ENCODE measurements at regions not wholly inside any gene's neighbourhood (a gene's known extent, or its start where the extent isn't known, plus 50 kb on each side); places are given as distances from the start of the nearest gene placed in this dataset.
"Not testable (repeated sequence)": the region's sequence is repeated elsewhere in the genome, so short reads cannot be mapped to it uniquely, and the experiment has no call there.

GRCh38 chrX:4655743-4656142 is 942.3 kb upstream of the PRKX start:
- no peak for TF ChIP-seq CTCF (IDR thresholded peaks at IDR 0.05)
- ATAC-seq (ENCODE audit: low FRiP score) = no peak
- DNase-seq (ENCODE audit: low spot score) = no peak

GRCh38 chrX:4642114-4642513 is 928.7 kb upstream of the PRKX start:
- DNase-seq (ENCODE audit: low spot score) = no peak
- no peak for TF ChIP-seq CTCF (IDR thresholded peaks at IDR 0.05)
- no peak for ATAC-seq (ENCODE audit: low FRiP score)

GRCh38 chrX:4638036-4638435 is 924.6 kb upstream of the PRKX start:
- DNase-seq (ENCODE audit: low spot score) (no peak), ATAC-seq (ENCODE audit: low FRiP score) (no peak)
- TF ChIP-seq CTCF (IDR thresholded peaks at IDR 0.05) = no peak

GRCh38 chrX:4627414-4627813 is 914.0 kb upstream of the PRKX start:
- no peak for DNase-seq (ENCODE audit: low spot score)
- no peak for ATAC-seq (ENCODE audit: low FRiP score)
- no peak for TF ChIP-seq CTCF (IDR thresholded peaks at IDR 0.05)

- DNase-seq (ENCODE audit: low spot score) (no peak), ATAC-seq (ENCODE audit: low FRiP score) (no peak)
- TF ChIP-seq CTCF (IDR thresholded peaks at IDR 0.05) = no peak
These were observed 909.2 kb upstream of the PRKX start for GRCh38 chrX:4622486-4623167.

GRCh38 chrX:4613651-4614050 is 900.2 kb upstream of the PRKX start:
- DNase-seq (ENCODE audit: low spot score); ATAC-seq (ENCODE audit: low FRiP score): not testable (repeated sequence)

GRCh38 chrX:4588893-4589292 is 875.4 kb upstream of the PRKX start:
- no peak for TF ChIP-seq CTCF (IDR thresholded peaks at IDR 0.05)
- ATAC-seq (ENCODE audit: low FRiP score) (no peak), DNase-seq (ENCODE audit: low spot score) (no peak)
